Islet of Langerhans (tissue), 1 donor: ENCODE measurements at regions not wholly inside any gene's neighbourhood (a gene's known extent, or its start where the extent isn't known, plus 50 kb on each side); places are given as distances from the start of the nearest gene placed in this dataset.

ENCODE experiments used
- FAIRE-seq: peaks from one replicate; lab custom pipeline; 2011; peaks lifted over from hg19 to GRCh38; lab: Jason Lieb, UNC

DNA sequence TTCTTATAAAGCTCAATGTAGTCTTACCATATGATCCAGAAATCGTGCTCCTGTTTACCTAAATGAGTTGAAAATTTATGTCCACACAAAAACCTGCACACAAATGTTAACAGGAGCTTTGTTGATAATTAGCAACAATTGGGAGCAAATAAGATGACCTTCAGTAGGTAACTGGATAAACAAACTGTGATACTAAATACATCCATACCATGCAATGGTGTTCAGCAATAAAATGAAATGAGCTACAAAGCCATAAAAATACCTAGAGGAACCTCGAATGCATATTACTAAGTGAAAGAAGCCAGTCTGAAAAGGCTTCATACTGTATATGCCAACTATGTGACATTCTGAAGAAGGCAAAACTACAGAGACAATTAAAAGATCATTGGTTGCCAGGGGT, 185.6 kb upstream of the HNRNPA3 start:
- no peak for FAIRE-seq

GRCh38 chr2:177028296-177028695, 184.3 kb upstream of the HNRNPA3 start:
- FAIRE-seq, result no peak

GRCh38 chr2:177029075-177029474, 183.5 kb upstream of the HNRNPA3 start:
- FAIRE-seq, result no peak

GRCh38 chr2:177029501-177029900, 183.1 kb upstream of the HNRNPA3 start:
- FAIRE-seq, result no peak

- no peak for FAIRE-seq
Measured at GRCh38 chr2:177029901-177030300, 182.7 kb upstream of the HNRNPA3 start.

DNA sequence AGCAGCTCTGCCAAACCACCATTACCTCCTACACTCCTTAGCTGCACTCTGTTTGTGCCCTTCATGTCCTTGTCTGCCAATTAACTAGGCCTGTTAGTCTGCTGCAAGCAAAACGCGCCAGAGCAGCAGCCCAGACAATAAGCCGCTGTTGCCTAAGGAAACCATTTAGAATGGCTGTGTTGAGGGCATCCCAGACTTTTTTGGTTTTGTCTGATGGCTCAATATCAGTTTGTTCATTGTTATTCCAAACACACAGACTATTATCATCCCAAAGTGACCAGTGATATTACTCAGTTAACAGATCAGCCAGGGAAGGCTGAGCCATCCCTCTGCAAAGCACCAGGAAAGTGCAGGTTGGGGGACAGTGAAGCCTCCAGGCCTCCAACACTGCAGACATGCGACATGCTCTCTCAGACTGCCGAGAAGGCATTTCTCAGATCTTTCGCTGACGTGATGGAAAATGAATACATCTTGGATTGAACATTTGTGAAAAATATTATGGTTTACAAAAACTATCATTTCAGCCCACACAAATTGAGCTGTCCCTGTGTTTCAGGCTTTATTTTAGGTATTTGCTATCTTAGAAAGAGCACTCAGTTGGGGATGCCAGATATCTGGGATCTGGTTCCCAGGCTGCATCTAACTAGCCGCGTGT, 182.0 kb upstream of the HNRNPA3 start:
- FAIRE-seq, result no peak

DNA sequence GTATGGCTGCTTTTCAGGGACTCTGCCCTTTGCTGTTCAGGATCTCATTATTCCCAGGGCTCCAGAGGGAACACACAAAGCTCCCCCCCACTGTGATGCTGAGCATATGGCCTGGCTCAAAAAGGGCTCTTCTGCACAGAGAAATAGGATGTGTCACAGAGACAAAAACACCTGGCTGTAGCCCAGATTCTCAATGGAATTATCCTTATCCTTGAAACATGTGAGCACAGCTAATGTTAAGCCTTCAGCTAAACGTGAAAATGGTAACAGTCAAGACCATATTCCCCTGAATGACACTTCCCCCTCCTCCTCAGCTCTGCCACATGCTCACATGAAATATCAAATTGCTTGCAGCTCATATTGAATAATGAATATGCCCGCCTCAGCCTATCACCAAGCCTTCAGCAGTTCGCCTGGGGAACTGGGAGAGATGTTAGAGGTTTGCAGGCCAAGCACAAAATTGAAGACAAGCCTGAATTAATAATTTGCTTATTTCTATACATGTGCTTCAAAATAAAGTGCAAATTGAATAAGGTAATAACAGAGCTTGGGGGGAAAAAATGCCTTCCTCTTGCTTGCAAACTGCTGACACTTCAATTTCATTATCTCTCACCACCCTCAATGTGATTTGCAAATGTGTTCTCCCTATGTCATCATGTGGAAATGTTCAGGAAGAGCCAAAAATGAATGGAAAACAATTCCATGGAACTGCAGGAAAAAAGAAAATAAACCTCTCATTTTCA, 181.0 kb upstream of the HNRNPA3 start:
- no peak for FAIRE-seq

DNA sequence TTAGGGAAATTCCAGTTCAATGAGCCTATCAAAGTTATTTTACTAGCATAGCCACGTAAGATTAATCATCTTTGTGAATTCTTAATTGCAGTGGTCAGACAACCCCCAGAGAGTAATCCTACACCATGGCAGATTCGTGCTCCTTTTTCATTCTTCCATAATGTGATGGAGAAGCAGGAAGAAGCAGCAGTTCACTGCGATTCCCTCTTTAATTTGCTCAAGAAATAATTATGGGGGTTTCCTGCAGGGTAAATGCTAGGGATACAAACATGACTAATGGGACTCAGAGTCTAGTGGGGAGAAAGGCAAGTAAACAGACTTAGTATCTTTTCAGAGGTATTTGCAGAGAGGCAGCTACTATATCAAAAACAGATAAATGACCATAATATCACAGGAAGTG, 175.8 kb upstream of the HNRNPA3 start:
- FAIRE-seq, result peak; percentile 53

GRCh38 chr2:177037569-177037968, 175.0 kb upstream of the HNRNPA3 start:
- no peak for FAIRE-seq

- no peak for FAIRE-seq
Measured at GRCh38 chr2:177038787-177039484, 173.7 kb upstream of the HNRNPA3 start.

DNA sequence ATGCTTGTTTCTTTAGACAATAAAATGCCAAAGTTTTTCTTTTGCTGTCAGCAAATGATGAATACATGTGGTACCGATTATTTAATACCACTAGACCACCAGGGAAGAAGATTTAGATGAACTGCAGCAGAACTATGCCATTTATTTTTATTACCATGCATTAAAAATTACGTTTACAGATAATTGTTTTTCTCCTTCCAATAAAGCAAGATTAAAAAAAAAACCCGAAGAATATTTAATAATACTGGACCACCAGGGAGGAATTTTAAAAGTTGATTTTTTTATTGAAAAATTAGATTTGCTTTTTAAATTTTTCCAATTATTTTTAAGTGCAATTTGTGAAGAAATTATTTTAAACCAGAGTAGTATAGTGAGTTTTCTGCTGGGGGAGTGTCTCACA, 170.3 kb upstream of the HNRNPA3 start:
- no peak for FAIRE-seq

DNA sequence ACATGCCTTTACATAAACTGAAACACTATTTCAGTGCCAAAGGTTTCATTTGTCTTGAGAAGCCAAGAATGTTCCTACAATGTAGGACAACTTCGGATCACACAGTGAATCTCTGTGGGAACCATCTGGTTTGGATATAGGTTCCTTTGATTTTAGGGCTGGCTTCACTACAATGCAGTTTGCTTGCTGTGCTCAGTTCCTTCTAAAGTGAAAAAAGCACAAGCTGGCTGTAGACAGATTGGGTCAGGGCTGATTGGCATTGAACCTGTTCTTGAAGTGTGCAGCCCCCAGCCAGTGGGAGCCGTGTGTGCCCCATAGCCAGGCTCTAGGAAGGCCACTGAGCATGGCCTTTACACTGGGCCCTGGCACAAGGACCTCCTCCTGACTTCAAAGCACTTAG, 167.9 kb upstream of the HNRNPA3 start:
- FAIRE-seq, result no peak

- FAIRE-seq, result no peak
Measured at GRCh38 chr2:177048981-177049380, 163.6 kb upstream of the HNRNPA3 start.

GRCh38 chr2:177051278-177051677, 161.3 kb upstream of the HNRNPA3 start:
- FAIRE-seq, result no peak

DNA sequence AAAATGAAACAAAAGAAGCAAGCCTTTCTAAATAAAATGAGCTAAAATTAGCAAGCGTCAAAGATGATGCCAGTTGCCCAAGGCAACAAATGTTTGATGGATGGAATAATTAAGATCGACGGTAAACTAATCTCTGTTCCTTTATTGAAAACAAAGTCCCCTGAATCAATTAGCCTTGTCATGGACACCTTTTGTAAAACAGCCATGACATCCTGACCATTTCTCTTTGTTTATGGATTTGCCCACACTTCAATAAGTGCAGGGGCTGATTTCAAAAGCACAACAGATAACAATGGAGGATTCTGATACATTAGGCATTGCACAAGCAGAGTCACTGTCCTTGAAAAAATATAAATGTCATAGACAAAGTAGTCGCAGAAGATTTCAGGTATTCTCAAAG, 160.1 kb upstream of the HNRNPA3 start:
- no peak for FAIRE-seq

DNA sequence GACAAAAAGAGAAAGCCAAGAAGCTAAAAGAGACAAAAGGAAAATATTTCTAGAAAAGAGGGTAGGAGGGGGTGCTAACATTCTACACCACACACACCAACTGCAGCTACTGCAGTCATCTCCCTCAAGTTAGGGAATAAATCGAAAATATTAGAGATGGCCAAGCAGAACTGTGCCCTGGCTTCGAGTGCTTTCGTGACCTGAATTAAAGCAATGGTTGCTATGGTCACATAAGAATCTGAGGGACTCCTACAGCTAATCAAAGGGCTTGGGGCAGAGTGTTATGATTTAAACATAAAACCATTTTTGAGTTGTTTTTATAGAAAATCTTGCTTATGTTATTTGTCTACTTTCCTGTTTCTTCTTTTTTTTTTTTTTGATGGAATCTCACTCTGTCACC, 159.6 kb upstream of the HNRNPA3 start:
- no peak for FAIRE-seq

GRCh38 chr2:177053716-177054115, 158.9 kb upstream of the HNRNPA3 start:
- no peak for FAIRE-seq

GRCh38 chr2:177056481-177056929, 156.1 kb upstream of the HNRNPA3 start:
- FAIRE-seq, result no peak

- no peak for FAIRE-seq
Measured at GRCh38 chr2:177058747-177059146, 153.8 kb upstream of the HNRNPA3 start.

GRCh38 chr2:177059293-177059692, 153.3 kb upstream of the HNRNPA3 start:
- FAIRE-seq, result no peak

- FAIRE-seq, result no peak
Measured at GRCh38 chr2:177063331-177063730, 149.3 kb upstream of the HNRNPA3 start.

DNA sequence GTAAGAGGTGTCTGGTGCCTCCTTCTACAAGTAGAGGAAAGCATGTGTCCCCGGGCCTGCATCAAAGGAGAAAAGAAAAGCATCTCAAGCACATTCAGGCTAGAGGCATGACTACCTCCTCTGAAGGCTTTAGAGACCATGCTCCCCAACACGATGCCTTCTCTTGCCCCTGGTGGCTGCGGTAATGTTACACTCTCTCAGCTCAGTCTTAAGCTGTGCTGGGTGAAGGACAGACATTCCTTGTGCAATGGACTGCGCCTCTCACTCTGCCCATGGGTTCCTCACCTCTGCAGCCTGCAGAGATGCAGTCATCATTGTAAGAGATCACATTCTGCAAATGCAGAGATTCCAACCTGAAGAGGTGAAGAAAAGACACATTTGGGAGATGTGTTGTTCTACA, 148.2 kb upstream of the HNRNPA3 start:
- no peak for FAIRE-seq

- FAIRE-seq, result no peak
Measured at GRCh38 chr2:177068967-177069366, 143.6 kb upstream of the HNRNPA3 start.
